GM23338 (cell line): ENCODE measurements at regions not wholly inside any gene's neighbourhood (a gene's known extent, or its start where the extent isn't known, plus 50 kb on each side); places are given as distances from the start of the nearest gene placed in this dataset.
"Not testable (repeated sequence)": the region's sequence is repeated elsewhere in the genome, so short reads cannot be mapped to it uniquely, and the experiment has no call there.

Experiments used
- ATAC-seq: fragments of 200-7000 bp; cut with Tn5 transposase; 3 replicates; pipeline ENCODE4 v1.9.1; 2020
- DNase-seq: peaks from one replicate; pipeline ENCODE4 v3.0.0-alpha.2; 2015; ENCODE audit warnings: low spot score
- H2AFZ ChIP-seq: fragments of 200-600 bp; sonication (generic); 2 replicates; pipeline ENCODE4 v1.8.0; 2016; ENCODE audit warnings: antibody characterized with exemption, mild to moderate bottlenecking, moderate library complexity
- H3F3A ChIP-seq: fragments of 200-600 bp; sonication (generic); replicated peaks from 2 replicates; pipeline ENCODE4 v1.8.0; 2017; ENCODE audit warnings: antibody characterized with exemption, mixed run types, low read depth
- H3K27ac ChIP-seq: fragments of 200-600 bp; sonication (generic); 2 replicates; pipeline ENCODE4 v1.6.1; 2016; ENCODE audit warnings: low read depth
- H3K27me3 ChIP-seq: fragments of 200-600 bp; sonication (generic); 2 replicates; pipeline ENCODE4 v1.8.0; 2016; ENCODE audit warnings: mild to moderate bottlenecking, mixed run types, moderate library complexity; ENCODE audit not compliant: insufficient read depth
- H3K36me3 ChIP-seq: fragments of 200-600 bp; sonication (generic); 2 replicates; pipeline ENCODE4 v1.8.0; 2016; ENCODE audit warnings: mild to moderate bottlenecking; ENCODE audit not compliant: insufficient read depth
- H3K4me1 ChIP-seq: fragments of 200-600 bp; sonication (generic); 2 replicates; pipeline ENCODE4 v1.8.0; 2016; ENCODE audit warnings: mild to moderate bottlenecking, moderate library complexity; ENCODE audit not compliant: insufficient read depth
- H3K4me2 ChIP-seq: fragments of 200-600 bp; sonication (generic); 2 replicates; pipeline ENCODE4 v1.7.1; 2017; ENCODE audit warnings: mixed run types
- H3K4me3 ChIP-seq: fragments of 200-600 bp; sonication (generic); 2 replicates; pipeline ENCODE4 v1.6.1; 2016; ENCODE audit warnings: mixed run types
- H3K79me2 ChIP-seq: fragments of 200-600 bp; sonication (generic); replicated peaks from 2 replicates; pipeline ENCODE4 v1.8.0; 2017; ENCODE audit warnings: mild to moderate bottlenecking; ENCODE audit not compliant: insufficient read depth
- H3K9me2 ChIP-seq: fragments of 200-600 bp; sonication (generic); 2 replicates; pipeline ENCODE4 v1.8.0; 2017; ENCODE audit not compliant: insufficient read depth
- H4K20me1 ChIP-seq: fragments of 200-600 bp; sonication (generic); replicated peaks from 2 replicates; pipeline ENCODE4 v1.8.0; 2017; ENCODE audit warnings: mild to moderate bottlenecking; ENCODE audit not compliant: insufficient read depth
- H3K27ac Mint-ChIP-seq: 2 replicates; pipeline ENCODE4 v1.8.0; 2020; ENCODE audit warnings: inconsistent platforms, mild to moderate bottlenecking, moderate library complexity, mixed read lengths
- H3K27me3 Mint-ChIP-seq: 3 replicates; pipeline ENCODE4 v1.8.0; 2022; ENCODE audit warnings: low read depth, mild to moderate bottlenecking, moderate library complexity, mixed read lengths, inconsistent platforms; ENCODE audit not compliant: insufficient read depth, poor library complexity
- H3K36me3 Mint-ChIP-seq: 3 replicates; pipeline ENCODE4 v1.8.0; 2021; ENCODE audit warnings: low read depth, mild to moderate bottlenecking, inconsistent platforms, moderate library complexity, mixed read lengths
- H3K4me1 Mint-ChIP-seq: 3 replicates; pipeline ENCODE4 v1.8.0; 2020; ENCODE audit warnings: mild to moderate bottlenecking, inconsistent platforms, mixed read lengths
- H3K4me3 Mint-ChIP-seq: 3 replicates; pipeline ENCODE4 v1.8.0; 2021; ENCODE audit warnings: moderate library complexity, mild to moderate bottlenecking, inconsistent platforms, mixed read lengths
- H3K9me3 Mint-ChIP-seq: 3 replicates; pipeline ENCODE4 v1.8.0; 2020; ENCODE audit warnings: moderate library complexity, mild to moderate bottlenecking, inconsistent platforms, mixed read lengths
- CREB1 ChIP-seq: fragments of 250-450 bp; sonication (Bioruptor Pico); IDR thresholded peaks from 2 replicates; pipeline ENCODE4 v1.5.0; 2020; ENCODE audit warnings: low read depth, mild to moderate bottlenecking, moderate library complexity
- CTCF ChIP-seq, 2 experiments: fragments of 200-600 bp in 1 of 2; sonication (generic) in 1 of 2; conservative IDR thresholded peaks; 2 replicates each; pipeline versions ENCODE4 v1.5.1 to v1.6.1; 2016 to 2017; ENCODE audit warnings: antibody characterized with exemption in 2 of 2, low read depth in 2 of 2, mild to moderate bottlenecking in 2 of 2, moderate library complexity in 1 of 2
- ETS1 ChIP-seq: IDR thresholded peaks from 2 replicates; pipeline ENCODE4 v1.6.1; 2016; ENCODE audit warnings: antibody characterized with exemption
- EZH2phosphoT487 ChIP-seq: fragments of 200-600 bp; sonication (generic); IDR thresholded peaks from one replicate; pipeline ENCODE4 v1.8.1; 2018; ENCODE audit warnings: antibody characterized with exemption; ENCODE audit not compliant: unreplicated experiment
- JUNB ChIP-seq: IDR thresholded peaks from one replicate; pipeline ENCODE4 v1.6.1; 2016; ENCODE audit warnings: antibody characterized with exemption; ENCODE audit not compliant: unreplicated experiment
- NANOG ChIP-seq: IDR thresholded peaks from 2 replicates; pipeline ENCODE4 v1.6.1; 2016; ENCODE audit warnings: antibody characterized with exemption, borderline replicate concordance
- POLR2AphosphoS5 ChIP-seq: IDR thresholded peaks from 2 replicates; pipeline ENCODE4 v1.6.1; 2016; ENCODE audit warnings: antibody characterized with exemption, low read depth
- STAT1 ChIP-seq: IDR thresholded peaks from one replicate; pipeline ENCODE4 v1.6.1; 2016; ENCODE audit warnings: antibody characterized with exemption; ENCODE audit not compliant: unreplicated experiment
- ZNF114 ChIP-seq: fragments of 250-450 bp; sonication (Bioruptor Pico); IDR thresholded peaks from 2 replicates; pipeline ENCODE4 v1.5.0; 2020; ENCODE audit warnings: mild to moderate bottlenecking, moderate library complexity
- ZNF331 ChIP-seq: fragments of 250-450 bp; sonication (Bioruptor Pico); IDR thresholded peaks from 2 replicates; pipeline ENCODE4 v1.5.0; 2020; ENCODE audit warnings: low read depth, mild to moderate bottlenecking, moderate library complexity
- TF ChIP-seq, protein P1 (sequence below): fragments of 250-450 bp; sonication (Bioruptor Pico); IDR thresholded peaks from 2 replicates; pipeline ENCODE4 v1.5.0; 2020; ENCODE audit warnings: mild to moderate bottlenecking, moderate library complexity

- not testable (repeated sequence) for H3K27me3 Mint-ChIP-seq, H3K27ac Mint-ChIP-seq, H4K20me1 ChIP-seq, H3K4me3 ChIP-seq, DNase-seq, H3K27me3 ChIP-seq, H3F3A ChIP-seq, H3K4me3 Mint-ChIP-seq, H2AFZ ChIP-seq, H3K79me2 ChIP-seq, H3K36me3 ChIP-seq, H3K9me2 ChIP-seq, H3K4me2 ChIP-seq, H3K27ac ChIP-seq, ATAC-seq
- H3K4me1 Mint-ChIP-seq, result peaks cover 11% of the 10 kb centered on the region
- H3K9me3 Mint-ChIP-seq, result peaks cover 11% of the 10 kb centered on the region
- peaks cover 10% of the 10 kb centered on the region for H3K36me3 Mint-ChIP-seq
- H3K4me1 ChIP-seq, result peaks cover 16% of the 10 kb centered on the region; the same call in 1 of the 2 replicates
Measured at GRCh38 chr12:113531073-113531472, 59.4 kb upstream of the LHX5 start.

GRCh38 chr12:113528606-113529293 lies 57.1 kb upstream of the LHX5 start:
- H3K27ac Mint-ChIP-seq, result no peak overlapping the region
- DNase-seq, result peak; percentile 37

More at GRCh38 chr12:113528606-113529293, 57.1 kb upstream of the LHX5 start:
- Histone ChIP-seq H3K36me3 (no peaks in the 10 kb centered on the region), H3F3A (no peaks in the 10 kb centered on the region), H3K79me2 (no peaks in the 10 kb centered on the region), H3K27ac (no peak overlapping the region), H3K27me3 (0 out of 2 replicates have a peak, but pooled peaks cover 2% of the 10 kb centered on the region), H4K20me1 (no peaks in the 10 kb centered on the region), H3K4me1 (peaks cover 16% of the 10 kb centered on the region; the same call in 1 of the 2 replicates), H3K4me2 (peak overlapping the region; percentile 38; the same call in 1 of the 2 replicates), H3K9me2 (no peaks in the 10 kb centered on the region), H3K4me3 (no peak overlapping the region), H2AFZ (peak overlapping the region; percentile 90)
- Mint-ChIP-seq H3K9me3 (peaks cover 11% of the 10 kb centered on the region), H3K27me3 (peaks cover 12% of the 10 kb centered on the region), H3K36me3 (peaks cover 10% of the 10 kb centered on the region), H3K4me1 (peaks cover 16% of the 10 kb centered on the region), H3K4me3 (no peak overlapping the region)
- peak; percentile 64 for ATAC-seq
- TF ChIP-seq CREB1 (no peak), ZNF331 (CRISPR knock-in tag) (no peak), CTCF (conservative IDR thresholded peaks at IDR 0.05; ENCODE audit: low read depth in 2 of 2) (no peak), POLR2AphosphoS5 (no peak), NANOG (no peak), ZNF114 (CRISPR knock-in tag) (no peak), ETS1 (no peak), STAT1 (no peak), EZH2phosphoT487 (no peak), JUNB (no peak)
- TF ChIP-seq, protein P1, sequence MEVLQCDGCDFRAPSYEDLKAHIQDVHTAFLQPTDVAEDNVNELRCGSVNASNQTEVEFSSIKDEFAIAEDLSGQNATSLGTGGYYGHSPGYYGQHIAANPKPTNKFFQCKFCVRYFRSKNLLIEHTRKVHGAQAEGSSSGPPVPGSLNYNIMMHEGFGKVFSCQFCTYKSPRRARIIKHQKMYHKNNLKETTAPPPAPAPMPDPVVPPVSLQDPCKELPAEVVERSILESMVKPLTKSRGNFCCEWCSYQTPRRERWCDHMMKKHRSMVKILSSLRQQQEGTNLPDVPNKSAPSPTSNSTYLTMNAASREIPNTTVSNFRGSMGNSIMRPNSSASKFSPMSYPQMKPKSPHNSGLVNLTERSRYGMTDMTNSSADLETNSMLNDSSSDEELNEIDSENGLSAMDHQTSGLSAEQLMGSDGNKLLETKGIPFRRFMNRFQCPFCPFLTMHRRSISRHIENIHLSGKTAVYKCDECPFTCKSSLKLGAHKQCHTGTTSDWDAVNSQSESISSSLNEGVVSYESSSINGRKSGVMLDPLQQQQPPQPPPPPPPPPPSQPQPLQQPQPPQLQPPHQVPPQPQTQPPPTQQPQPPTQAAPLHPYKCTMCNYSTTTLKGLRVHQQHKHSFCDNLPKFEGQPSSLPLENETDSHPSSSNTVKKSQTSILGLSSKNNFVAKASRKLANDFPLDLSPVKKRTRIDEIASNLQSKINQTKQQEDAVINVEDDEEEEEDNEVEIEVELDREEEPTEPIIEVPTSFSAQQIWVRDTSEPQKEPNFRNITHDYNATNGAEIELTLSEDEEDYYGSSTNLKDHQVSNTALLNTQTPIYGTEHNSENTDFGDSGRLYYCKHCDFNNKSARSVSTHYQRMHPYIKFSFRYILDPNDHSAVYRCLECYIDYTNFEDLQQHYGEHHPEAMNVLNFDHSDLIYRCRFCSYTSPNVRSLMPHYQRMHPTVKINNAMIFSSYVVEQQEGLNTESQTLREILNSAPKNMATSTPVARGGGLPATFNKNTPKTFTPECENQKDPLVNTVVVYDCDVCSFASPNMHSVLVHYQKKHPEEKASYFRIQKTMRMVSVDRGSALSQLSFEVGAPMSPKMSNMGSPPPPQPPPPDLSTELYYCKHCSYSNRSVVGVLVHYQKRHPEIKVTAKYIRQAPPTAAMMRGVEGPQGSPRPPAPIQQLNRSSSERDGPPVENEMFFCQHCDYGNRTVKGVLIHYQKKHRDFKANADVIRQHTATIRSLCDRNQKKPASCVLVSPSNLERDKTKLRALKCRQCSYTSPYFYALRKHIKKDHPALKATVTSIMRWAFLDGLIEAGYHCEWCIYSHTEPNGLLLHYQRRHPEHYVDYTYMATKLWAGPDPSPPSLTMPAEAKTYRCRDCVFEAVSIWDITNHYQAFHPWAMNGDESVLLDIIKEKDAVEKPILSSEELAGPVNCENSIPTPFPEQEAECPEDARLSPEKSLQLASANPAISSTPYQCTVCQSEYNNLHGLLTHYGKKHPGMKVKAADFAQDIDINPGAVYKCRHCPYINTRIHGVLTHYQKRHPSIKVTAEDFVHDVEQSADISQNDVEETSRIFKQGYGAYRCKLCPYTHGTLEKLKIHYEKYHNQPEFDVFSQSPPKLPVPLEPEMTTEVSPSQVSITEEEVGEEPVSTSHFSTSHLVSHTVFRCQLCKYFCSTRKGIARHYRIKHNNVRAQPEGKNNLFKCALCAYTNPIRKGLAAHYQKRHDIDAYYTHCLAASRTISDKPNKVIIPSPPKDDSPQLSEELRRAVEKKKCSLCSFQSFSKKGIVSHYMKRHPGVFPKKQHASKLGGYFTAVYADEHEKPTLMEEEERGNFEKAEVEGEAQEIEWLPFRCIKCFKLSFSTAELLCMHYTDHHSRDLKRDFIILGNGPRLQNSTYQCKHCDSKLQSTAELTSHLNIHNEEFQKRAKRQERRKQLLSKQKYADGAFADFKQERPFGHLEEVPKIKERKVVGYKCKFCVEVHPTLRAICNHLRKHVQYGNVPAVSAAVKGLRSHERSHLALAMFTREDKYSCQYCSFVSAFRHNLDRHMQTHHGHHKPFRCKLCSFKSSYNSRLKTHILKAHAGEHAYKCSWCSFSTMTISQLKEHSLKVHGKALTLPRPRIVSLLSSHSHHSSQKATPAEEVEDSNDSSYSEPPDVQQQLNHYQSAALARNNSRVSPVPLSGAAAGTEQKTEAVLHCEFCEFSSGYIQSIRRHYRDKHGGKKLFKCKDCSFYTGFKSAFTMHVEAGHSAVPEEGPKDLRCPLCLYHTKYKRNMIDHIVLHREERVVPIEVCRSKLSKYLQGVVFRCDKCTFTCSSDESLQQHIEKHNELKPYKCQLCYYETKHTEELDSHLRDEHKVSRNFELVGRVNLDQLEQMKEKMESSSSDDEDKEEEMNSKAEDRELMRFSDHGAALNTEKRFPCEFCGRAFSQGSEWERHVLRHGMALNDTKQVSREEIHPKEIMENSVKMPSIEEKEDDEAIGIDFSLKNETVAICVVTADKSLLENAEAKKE (CRISPR knock-in tag), result no peak
